HG02870 (cell line): ENCODE measurements at regions not wholly inside any gene's neighbourhood (a gene's known extent, or its start where the extent isn't known, plus 50 kb on each side); places are given as distances from the start of the nearest gene placed in this dataset.
"Not testable (repeated sequence)": the region's sequence is repeated elsewhere in the genome, so short reads cannot be mapped to it uniquely, and the experiment has no call there.

Source experiments
- ATAC-seq: cut with Tn5 transposase; IDR thresholded peaks from one replicate; pipeline ENCODE4 v1.9.1; 2021; ENCODE audit warnings: mild to moderate bottlenecking, moderate library complexity; ENCODE audit not compliant: unreplicated experiment

DNA sequence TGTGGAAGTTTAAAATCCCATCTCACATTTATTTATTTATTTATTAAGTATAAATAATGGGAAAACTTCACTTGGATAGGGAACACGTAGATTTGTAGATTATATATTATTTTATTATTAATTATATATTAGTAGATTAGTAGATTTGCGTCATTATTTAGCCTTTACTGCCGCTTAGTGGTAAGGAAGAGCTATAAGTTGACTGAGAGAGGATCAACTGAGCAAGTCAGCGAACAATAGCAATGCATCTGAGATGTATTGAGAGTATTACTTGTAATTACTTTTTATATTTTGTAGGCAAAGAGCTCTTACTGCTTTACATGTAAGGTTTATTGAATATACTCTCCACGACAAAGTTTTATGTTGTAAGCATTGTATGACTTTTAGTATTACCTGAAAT lies 244.5 kb upstream of the ANKRD30A start:
- peak; percentile 53 for ATAC-seq

DNA sequence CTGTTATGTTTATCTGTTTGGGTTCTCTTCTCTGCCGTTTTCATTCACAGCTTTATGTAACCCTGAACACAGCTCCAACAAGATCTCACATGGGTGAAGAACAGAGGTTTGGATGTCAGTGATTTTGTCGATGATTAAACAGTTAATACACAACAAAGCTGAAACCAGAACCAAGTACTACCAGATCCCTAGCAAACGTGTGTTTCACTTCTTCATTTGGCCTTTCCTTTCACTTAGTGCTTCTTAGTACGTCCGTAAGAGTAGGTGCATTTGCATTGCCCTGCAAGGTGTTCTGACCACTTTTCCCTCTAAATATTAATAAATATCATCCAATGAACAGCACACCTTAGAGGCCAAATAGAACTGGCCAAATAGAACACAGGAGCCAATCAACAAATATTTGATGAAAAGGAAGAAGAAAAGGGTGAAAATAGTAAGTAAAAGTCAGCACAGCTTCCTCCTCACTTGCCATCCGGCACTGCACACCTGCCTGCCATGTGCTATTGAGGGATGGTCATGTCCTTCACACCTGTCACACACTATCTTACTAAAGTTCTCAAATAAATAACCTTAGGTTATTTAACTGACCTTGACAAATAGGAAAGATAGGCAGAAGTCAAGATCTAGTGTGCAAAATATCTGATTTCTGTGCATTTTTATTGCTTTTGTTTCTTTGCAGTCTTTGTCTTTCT lies 252.6 kb upstream of the ANKRD30A start:
- peak; percentile 72 for ATAC-seq

DNA sequence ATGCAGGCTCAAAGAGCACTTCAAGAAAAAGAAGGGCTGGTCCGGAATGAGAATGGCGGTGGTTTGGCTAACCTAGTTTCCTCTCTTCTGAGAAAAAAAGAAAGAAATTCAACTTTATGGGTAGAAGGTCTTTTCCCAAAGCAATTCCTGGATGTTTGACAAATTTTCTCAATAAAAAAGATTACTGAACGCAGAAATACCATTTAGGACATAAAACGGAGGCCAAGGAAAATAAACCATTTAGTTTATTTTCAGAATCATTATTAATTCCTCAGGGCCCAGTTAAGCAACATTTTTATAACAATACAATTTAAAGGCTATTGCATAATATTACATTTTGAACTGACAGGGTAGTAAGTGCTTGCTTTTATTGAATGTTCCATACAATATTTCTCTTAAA lies 284.6 kb upstream of the ANKRD30A start:
- no peak for ATAC-seq

GRCh38 chr10:36837416-36837815 lies 288.0 kb upstream of the ANKRD30A start:
- ATAC-seq: no peak

- no peak for ATAC-seq
Observed at GRCh38 chr10:36819781-36820180, 305.6 kb upstream of the ANKRD30A start.

DNA sequence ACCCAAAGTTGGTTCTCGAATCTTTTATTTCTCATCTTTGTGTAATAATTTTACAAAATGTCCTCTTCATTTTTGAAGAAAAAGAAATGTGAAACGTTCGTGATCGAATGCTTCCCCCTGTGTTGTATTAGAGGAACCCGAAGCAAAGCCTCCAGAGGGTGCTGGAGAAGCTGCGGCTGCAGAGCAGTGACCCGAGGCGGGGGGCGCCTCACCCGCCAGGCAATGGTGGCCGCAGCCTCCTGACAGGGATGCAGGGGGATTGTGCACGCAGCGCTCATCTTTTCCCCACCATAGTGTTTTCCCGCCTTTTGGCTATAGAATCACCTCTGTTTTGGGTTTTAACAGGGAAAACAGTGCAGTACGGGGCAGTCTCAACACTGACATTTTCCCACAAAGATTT lies 307.5 kb upstream of the ANKRD30A start:
- ATAC-seq: no peak

DNA sequence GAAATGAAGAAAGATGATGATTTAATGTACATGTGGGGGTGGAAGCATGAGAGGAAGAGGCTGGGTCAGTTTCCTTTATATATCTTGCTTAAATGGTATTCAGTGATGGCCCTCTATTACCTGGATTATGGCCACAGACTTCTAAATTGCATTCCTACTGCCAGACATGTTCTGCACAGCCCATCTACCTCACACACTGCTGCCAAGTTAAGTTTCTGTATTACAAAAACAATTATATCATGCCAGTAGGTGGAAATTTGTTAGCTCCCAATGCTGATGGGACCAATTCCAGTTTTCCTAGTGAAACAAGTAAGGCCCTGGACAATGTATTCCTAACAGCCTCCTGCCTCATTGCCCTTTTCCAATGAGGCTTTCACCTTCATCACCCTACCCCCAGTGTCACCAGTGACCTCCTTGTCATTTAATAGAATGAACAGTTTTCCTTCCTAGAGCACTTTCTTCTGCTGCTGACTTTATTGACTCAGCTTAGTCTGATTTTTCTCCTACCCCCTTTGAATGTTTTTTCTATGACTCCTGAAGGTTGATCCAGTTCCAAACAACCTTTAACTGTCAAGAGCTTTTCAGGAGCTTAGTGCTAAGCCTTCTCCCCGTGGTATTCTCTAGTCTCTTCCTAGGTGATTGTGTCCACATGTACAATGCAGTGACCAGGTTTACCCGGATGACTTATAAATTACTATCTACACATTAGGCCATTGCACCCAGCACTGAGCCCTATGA lies 316.6 kb upstream of the ANKRD30A start:
- ATAC-seq: no peak

GRCh38 chr10:36803229-36803628 lies 322.2 kb upstream of the ANKRD30A start:
- no peak for ATAC-seq

- no peak for ATAC-seq
Observed at GRCh38 chr10:36802490-36803153, 322.8 kb upstream of the ANKRD30A start.

DNA sequence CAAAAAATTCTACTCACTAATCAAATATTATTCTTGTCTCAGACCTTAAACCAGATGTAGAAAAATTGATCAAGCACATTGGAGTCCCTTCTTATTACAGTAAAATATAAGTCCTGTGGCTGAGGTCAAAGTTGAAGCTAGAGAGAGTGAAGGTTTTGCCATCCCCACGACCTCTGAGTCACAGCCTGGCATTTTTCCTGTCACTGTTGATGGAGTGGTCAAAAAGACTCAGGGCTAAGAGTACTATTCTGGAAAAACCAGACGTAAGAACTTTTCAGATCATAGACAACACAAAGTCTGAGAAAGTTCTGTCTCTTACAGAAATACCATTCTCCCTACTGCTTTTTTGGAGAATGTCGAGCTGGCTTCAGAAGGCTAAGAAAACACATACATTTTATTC lies 323.7 kb upstream of the ANKRD30A start:
- no peak for ATAC-seq

GRCh38 chr10:36794981-36795380 lies 330.4 kb upstream of the ANKRD30A start:
- no peak for ATAC-seq

DNA sequence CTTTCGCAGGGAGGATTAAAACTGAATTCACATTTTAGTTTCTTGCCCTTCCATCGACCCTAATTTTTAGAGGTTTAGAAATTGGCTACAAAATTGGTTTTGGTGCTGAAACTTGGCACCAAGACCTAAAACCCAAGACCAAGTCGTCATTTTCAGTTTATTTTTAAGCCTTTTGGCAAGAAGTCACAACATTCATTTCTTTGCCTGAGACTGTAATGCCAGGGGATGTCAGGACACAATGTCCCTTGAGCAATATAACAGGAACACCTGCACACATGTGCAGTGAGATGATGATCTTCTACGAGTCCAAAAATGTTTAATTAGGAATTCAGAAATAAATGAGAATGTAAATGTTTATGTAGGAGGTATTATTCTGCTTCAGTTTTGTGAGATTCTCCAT lies 335.4 kb upstream of the ANKRD30A start:
- no peak for ATAC-seq

DNA sequence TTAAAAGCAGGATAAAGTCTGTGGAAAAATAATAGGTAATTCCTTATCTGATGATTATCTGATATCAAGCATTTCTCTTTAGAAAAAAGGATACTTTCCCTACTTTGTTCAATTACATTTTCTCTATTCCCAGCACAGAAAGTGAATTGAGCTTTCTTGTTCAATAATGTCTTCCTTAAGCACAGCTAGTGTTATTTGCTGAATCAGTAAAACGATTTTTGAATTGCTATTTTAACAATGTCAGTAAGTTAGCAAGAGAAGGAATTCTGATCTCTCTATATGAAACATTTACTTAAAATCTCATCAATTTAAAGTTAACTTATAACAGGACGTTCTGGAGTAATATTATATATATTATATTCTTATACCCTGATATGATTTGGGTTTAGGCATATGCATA lies 337.2 kb upstream of the ANKRD30A start:
- no peak for ATAC-seq

DNA sequence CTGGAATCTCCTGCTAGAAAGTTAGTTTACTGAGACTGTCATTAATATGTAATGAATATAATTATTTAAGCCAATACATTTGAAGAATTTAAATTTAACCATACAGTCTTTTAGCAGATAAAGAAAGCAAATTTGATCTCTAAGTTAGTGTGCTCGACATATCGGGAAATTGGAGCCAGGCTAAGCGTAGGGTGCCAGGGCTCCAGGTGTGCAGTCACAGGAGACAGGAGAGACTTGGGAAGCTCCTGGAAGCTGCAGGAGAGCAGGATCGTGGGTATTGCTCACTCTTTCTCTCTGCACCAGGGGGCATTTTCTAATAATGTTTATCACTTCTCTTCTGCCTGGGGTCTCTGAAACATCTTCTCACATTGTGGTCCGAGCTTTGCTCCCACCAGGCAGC lies 342.0 kb upstream of the ANKRD30A start:
- no peak for ATAC-seq

GRCh38 chr10:36781570-36781969 lies 343.8 kb upstream of the ANKRD30A start:
- ATAC-seq: no peak

GRCh38 chr10:36780158-36780557 lies 345.2 kb upstream of the ANKRD30A start:
- ATAC-seq: no peak

DNA sequence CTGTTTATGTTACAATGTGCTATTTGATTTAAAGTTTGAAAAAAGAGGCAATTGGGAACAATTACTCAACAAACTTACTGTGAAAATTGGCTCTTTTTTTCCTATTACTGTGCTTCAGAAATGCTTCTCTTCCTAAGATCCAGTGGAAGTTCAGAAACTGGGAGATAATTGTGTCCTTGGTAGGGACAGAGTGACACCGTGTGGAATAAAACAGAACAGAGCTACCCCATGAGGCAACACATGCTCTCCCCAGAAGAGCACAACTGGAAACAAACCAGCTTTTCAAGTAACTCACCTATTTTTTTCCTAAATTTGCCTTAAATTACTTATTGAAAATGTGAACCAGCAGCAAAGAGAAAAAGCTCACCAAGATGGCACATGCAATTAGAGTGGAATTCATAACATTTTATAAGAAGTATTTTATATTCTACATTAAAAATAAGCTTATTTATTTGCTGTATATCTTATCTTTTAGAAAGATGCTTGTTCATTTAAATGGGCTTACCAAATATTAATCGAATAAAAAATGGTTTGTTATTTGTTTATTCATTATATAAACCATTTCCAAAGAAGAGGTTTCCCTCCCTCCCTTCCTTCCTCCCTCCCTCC lies 346.1 kb upstream of the ANKRD30A start:
- ATAC-seq: no peak

GRCh38 chr10:36778651-36779050 lies 346.7 kb upstream of the ANKRD30A start:
- ATAC-seq: no peak

DNA sequence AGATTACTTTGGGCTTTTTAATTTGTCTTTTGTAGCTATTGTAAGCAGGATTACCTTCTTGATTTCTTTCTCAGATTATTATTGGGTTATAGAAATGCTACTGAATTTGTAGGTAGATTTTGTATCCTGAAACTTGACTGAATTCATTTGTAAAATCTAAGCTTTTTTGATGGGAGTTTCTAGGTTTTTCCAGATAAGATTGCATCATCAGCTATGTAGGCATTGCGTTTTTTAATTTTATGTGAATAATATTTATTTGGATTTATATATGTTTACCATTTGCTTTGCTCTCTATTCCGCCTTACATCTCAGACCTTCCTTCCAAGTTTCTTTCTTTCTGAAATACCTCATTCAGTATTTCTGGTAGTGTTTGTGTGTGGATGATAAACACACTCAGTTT lies 351.7 kb upstream of the ANKRD30A start:
- ATAC-seq: no peak

GRCh38 chr10:36771725-36772124 lies 353.7 kb upstream of the ANKRD30A start:
- no peak for ATAC-seq

GRCh38 chr10:36769741-36770140 lies 355.7 kb upstream of the ANKRD30A start:
- ATAC-seq: not testable (repeated sequence)

DNA sequence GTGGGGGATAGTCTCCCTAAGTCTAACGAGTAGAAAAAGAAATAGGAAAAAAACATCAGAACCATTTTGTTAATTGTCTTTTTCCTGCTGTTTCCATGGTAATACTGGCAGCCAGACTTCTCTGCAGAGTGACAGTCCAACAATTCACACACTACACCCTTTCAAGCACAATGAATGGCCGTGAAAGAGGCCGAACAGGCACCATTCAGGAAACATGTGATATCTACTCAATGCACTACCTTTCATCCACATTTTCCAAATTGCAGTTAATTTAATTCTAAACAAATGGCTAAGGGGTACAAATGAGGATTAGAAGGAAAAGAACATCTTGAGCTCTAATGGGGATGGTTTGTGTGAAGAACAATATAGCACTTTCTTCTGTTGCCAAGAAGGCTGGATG lies 358.5 kb upstream of the ANKRD30A start:
- no peak for ATAC-seq
